NB4 (cell line): ENCODE measurements at regions not wholly inside any gene's neighbourhood (a gene's known extent, or its start where the extent isn't known, plus 50 kb on each side); places are given as distances from the start of the nearest gene placed in this dataset.

Experiments used
- DNase-seq: peaks from one replicate; pipeline ENCODE4 v3.0.0; 2010; ENCODE audit warnings: low read depth
- H3K4me3 ChIP-seq: one replicate; pipeline ENCODE4 v1.5.1; 2011; ENCODE audit warnings: mild to moderate bottlenecking, low read depth, low read length, moderate library complexity
- CTCF ChIP-seq: IDR thresholded peaks from one replicate; pipeline ENCODE4 v1.5.1; 2012; ENCODE audit warnings: low read depth, low read length
- MAX ChIP-seq: IDR thresholded peaks from 2 replicates; pipeline ENCODE4 v1.6.1; 2011; ENCODE audit warnings: low read depth, low read length
- MYC ChIP-seq: IDR thresholded peaks from 2 replicates; pipeline ENCODE4 v1.6.1; 2011; ENCODE audit warnings: low read depth, low read length
- POLR2A ChIP-seq: IDR thresholded peaks from 2 replicates; pipeline ENCODE4 v1.6.1; 2011; ENCODE audit warnings: mild to moderate bottlenecking; ENCODE audit not compliant: insufficient read length; ENCODE audit errors: extremely low read depth

- no peak for TF ChIP-seq CTCF
- no peak for TF ChIP-seq POLR2A
- TF ChIP-seq MYC = no peak
- no peak for TF ChIP-seq MAX
- no peak for DNase-seq
Observed at GRCh38 chr5:118726891-118727290, 261.5 kb downstream of the DTWD2 start.

GRCh38 chr5:118723021-118723338 lies 265.4 kb downstream of the DTWD2 start:
- TF ChIP-seq MYC = no peak
- no peak overlapping the region for H3K4me3 ChIP-seq
- DNase-seq = no peak

More at GRCh38 chr5:118726891-118727290, 261.5 kb downstream of the DTWD2 start:
- no peak overlapping the region for H3K4me3 ChIP-seq

- no peak overlapping the region for H3K4me3 ChIP-seq
- DNase-seq = no peak
- no peak for TF ChIP-seq MAX
- no peak for TF ChIP-seq MYC
- no peak for TF ChIP-seq CTCF
- no peak for TF ChIP-seq POLR2A
Observed at GRCh38 chr5:118722122-118723020, 266.0 kb downstream of the DTWD2 start.

GRCh38 chr5:118711727-118712126 lies 276.6 kb downstream of the DTWD2 start:
- H3K4me3 ChIP-seq = no peak overlapping the region
- DNase-seq = no peak
- TF ChIP-seq POLR2A (no peak), CTCF (no peak), MYC (no peak), MAX (no peak)

GRCh38 chr5:118705959-118706667 lies 282.2 kb downstream of the DTWD2 start:
- no peak overlapping the region for H3K4me3 ChIP-seq
- no peak for TF ChIP-seq MAX
- no peak for TF ChIP-seq CTCF
- TF ChIP-seq POLR2A = no peak
- no peak for TF ChIP-seq MYC
- DNase-seq = no peak

- TF ChIP-seq POLR2A (no peak), CTCF (no peak), MYC (no peak), MAX (no peak)
- H3K4me3 ChIP-seq = no peak overlapping the region
- DNase-seq = no peak
Observed at GRCh38 chr5:118703241-118703640, 285.1 kb downstream of the DTWD2 start.
